ENCODE measurements at regions not wholly inside any gene's neighbourhood (a gene's known extent, or its start where the extent isn't known, plus 50 kb on each side); places are given as distances from the start of the nearest gene placed in this dataset.

DNA sequence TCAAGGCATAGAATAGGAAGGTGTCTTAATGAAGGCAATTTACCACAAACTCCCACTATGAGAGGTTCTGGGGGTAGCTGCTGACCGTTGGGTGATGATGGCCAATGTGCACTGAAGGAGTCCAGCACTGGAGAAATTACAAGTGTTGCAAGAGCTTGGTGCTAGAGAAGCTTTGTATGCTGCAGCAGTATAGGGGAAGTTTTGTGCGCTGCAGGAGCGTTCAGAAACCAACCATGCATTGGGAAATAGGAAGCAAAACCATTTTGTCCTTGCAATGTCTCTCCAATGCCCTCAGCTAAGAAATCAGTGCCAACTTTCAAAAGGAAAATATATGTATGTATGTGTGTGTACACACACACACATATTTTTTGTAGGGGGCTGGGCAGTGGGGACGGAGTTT, 441.6 kb upstream of the NAALADL2 start:
- TF ChIP-seq, protein P1, sequence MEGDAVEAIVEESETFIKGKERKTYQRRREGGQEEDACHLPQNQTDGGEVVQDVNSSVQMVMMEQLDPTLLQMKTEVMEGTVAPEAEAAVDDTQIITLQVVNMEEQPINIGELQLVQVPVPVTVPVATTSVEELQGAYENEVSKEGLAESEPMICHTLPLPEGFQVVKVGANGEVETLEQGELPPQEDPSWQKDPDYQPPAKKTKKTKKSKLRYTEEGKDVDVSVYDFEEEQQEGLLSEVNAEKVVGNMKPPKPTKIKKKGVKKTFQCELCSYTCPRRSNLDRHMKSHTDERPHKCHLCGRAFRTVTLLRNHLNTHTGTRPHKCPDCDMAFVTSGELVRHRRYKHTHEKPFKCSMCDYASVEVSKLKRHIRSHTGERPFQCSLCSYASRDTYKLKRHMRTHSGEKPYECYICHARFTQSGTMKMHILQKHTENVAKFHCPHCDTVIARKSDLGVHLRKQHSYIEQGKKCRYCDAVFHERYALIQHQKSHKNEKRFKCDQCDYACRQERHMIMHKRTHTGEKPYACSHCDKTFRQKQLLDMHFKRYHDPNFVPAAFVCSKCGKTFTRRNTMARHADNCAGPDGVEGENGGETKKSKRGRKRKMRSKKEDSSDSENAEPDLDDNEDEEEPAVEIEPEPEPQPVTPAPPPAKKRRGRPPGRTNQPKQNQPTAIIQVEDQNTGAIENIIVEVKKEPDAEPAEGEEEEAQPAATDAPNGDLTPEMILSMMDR (IDR thresholded peaks at IDR 0.05; ENCODE audit: extremely low read depth in 1 of 2, insufficient read depth in 1 of 2, low read depth in 1 of 2, low read length in 2 of 2) = no peak
- TF ChIP-seq GATA2 (IDR thresholded peaks at IDR 0.05; ENCODE audit: insufficient read depth, insufficient read length, low read depth, low read length) (no peak), EZH2 (IDR thresholded peaks at IDR 0.05; ENCODE audit: borderline replicate concordance, low read depth, low read length, severe bottlenecking) (no peak), POLR2A (IDR thresholded peaks at IDR 0.05; ENCODE audit: low read depth, low read length) (no peak), POLR2AphosphoS5 (IDR thresholded peaks at IDR 0.05; ENCODE audit: insufficient read depth, low read depth, low read length) (no peak), JUN (IDR thresholded peaks at IDR 0.05; ENCODE audit: borderline replicate concordance, insufficient read depth, insufficient read length, low read depth) (no peak), MYC (IDR thresholded peaks at IDR 0.05; ENCODE audit: low read depth, low read length) (no peak), FOS (IDR thresholded peaks at IDR 0.05; ENCODE audit: borderline replicate concordance, insufficient read depth, low read length) (no peak)
- TF ChIP-seq, protein P2, sequence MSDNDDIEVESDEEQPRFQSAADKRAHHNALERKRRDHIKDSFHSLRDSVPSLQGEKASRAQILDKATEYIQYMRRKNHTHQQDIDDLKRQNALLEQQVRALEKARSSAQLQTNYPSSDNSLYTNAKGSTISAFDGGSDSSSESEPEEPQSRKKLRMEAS (IDR thresholded peaks at IDR 0.05; ENCODE audit: insufficient read depth, insufficient read length) = no peak

Measured in endothelial cell of umbilical vein (primary cell).